ENCODE measurements at regions not wholly inside any gene's neighbourhood (a gene's known extent, or its start where the extent isn't known, plus 50 kb on each side); places are given as distances from the start of the nearest gene placed in this dataset.
"Not testable (repeated sequence)": the region's sequence is repeated elsewhere in the genome, so short reads cannot be mapped to it uniquely, and the experiment has no call there.

DNA sequence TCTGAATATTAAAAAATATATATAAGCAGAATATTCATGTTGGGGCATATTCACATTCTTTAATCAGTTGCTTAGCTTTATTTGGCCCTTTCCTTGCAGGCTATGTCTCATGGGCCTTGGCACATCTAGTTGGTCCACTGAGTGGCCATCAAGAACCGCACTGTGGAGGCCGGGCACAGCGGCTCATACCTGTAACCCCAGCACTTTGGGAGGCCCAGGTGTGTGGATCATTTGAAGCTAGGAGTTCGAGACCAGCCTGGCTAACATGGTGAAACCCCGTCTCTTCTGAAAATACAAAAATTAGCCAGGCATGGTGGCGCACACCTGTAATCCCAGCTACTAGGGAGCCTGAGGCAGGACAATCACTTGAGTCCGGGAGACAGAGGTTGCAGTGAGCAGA, 127.6 kb upstream of the TANK start:
- DNase-seq = no peak

DNA sequence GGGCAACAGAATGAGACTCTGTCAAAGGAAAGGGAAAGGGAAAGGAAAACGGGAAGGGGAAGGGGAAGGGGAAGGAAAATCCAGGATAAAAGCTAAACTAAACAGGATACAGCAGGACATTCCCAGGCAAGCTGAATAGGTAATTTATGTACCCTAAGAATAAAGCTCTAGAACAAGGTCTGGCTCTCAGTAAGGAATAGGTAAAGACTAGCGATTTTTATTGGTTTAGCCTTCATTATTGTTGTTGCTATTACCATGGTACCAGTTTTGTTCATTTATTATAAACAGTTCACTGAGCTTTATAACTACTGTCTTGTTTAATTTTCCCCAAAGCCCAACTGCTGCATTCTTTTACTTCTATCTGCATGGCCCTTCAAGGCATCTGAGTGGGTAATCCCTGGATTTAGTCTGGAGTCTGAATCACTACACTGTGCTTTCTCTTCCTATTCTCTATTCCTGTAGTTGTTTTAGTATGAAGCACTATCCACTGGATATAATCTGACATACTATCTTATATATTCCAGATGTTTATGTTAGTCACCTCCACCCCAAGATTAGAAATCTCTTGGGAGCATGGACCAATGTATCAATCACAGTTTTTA, 127.1 kb upstream of the TANK start:
- DNase-seq = no peak

DNA sequence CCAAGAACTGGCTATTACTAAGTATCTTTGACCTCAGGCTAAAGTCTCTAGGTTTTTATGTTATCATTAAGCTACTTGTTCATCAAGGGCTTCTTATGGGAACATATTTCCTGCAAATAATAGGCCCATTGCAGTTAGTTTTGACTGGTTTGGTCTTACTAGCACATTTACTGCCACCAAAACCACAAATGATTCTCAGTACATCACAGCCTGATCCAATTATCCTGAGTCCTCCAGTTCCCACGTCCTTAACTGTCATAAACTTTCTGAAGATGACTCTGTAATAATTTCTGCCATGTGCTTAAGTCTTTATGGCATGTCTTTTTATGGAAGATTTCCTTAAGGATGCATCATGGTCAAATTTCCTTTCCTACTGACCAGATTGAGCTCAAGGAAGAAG, 123.3 kb upstream of the TANK start:
- no peak for DNase-seq

DNA sequence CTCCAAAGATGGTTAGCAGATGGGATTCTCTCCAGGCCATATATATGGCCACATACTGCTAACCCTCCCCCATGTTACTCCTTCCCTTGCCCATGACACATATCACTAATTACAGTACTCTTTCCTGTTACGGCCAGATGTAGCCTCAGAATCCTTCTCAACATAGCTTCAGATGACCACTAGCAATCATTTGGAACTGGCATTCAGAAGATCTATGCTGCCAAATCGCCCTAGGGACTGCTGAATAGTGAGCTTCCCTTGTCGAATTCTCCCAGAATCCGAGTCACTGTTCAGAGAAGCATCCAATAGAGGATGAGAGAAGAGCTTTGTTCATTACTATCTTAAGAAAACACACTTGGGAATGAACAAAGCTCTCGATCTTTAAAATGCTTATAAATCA, 121.2 kb upstream of the TANK start:
- no peak for DNase-seq

DNA sequence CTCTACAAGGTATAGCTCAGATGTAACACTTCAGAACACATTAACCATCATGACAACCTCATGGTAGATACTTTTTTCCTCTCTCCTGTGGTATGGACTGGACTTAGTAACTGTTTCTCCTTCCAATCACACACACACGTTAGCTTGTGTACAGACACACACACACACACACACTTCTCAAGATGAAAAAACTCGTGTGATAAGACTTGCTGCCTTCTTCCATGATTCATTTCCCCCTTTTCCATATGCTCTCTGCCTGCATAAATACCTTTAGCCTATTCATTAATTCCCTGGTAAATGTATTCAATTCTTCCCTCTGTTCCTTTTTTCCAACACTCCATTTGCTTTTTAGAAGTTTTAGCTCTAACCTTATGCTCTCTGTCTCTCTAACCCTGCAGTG, 118.9 kb upstream of the TANK start:
- no peak for DNase-seq

DNA sequence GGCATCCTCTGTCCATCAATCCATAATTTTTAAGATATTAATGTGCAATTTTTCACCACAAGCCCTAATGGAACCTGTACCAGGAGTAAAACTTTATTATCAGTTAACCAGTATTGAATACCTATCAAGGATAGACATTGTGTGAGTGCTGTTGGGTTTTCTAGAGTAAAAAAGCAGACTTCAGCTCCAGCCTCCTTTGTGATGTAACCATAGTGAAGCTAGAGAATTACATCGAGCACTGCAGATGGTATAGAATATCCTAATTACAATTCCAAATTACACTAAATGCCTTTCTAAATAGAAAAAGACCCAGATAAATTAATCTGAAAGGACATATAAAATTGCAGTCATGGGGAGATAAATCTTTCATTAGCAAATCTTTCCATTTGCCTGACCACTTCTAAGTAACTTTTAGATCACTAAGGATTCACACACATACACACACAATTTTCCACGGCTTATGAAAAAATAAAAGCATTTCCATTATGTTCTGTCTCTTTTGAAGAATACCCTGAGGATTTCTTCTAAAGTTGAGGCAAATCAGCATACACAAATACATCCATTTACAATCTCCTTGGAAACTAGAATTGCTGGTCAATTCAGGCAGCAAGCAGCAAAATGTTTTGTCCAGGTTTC, 117.1 kb upstream of the TANK start:
- DNase-seq = no peak

DNA sequence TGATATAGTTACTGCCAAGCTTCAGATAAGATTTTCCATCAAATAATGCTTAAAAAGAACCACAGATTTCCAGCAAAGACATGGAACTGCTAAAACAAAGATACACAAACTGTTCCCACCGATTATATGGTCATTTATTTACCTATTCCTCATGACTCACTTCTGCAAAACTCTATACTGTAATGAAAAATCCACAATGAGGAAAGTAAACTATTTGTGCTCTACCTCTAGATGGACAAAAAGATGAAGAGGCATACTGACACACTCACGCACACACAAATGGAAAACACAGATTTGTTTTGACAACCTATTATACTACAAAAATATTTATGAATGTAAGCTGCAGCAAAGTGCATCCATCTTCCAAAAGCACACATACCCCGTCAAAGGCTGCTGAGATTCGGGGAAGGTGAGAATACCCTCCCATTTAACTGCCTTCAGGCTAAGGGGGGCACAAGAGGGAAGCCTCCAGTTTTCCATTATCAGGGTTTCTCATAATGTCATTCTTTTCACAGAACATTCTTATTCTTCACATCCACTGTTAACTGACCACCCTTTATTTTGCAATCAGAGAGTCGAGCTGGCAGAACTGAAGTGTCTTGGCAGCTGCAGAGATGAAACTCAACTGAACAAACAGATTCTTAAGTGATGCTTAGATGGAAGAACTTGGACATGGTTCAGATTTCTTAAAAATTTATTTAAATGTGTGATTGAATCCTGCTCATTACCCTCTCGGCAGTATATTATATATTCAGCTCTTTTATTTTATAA, 115.9 kb upstream of the TANK start:
- DNase-seq = no peak

DNA sequence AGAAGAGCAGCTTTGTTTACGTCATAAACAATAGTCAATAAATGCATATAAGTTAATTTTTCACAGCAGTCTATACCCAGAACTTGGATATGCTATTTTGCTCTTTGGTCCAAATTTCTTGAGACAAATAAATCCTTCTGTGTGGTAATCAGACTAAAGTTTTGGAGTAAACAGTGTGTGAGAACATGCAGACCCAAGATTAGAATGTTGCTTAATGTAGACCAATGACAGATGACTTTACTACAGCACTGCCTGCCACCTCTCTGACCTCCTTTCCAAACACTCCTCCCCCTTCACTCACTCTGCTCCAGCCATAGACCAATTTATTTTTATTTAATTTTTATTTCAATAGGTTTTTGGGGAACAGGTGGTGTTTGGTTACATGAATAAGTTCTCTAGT, 115.3 kb upstream of the TANK start:
- no peak for DNase-seq

DNA sequence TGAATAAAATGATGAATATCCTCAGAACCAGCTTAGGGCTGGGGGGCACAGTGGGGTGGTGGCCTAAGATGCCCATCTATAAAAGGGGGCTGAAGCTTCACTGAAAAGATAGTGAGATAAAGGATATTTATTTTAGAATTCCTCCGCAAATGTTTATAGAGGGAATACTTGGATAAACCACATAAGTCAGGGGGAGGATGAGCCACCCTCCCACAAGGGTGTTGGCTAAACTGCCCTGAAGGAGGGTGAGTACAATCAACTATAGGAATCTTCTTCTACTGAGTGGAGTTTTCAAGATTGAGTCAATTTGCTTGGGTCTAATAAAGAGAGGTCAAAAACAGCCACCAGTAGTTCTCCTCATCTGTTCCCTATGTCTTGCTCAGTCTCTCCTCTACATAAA, 114.5 kb upstream of the TANK start:
- DNase-seq = no peak

DNA sequence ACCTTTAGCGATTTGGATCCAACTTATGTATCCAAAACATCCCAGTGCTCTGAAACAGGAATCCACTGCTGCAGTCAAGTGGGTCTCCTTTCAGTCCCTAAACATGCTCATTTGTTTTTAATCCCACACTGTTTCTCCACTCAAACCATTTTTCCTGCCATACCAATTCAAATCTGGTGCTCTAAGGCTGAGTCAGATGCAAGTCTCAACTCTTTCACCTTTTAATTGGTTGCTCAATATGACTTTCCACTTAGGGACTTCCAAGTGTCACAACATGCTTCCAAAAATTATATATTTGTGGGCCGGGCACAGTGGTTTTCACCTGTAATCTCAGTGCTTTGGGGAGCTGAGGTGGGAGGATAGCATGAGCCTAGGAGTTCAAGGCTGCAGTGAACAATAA, 113.4 kb upstream of the TANK start:
- no peak for DNase-seq

DNA sequence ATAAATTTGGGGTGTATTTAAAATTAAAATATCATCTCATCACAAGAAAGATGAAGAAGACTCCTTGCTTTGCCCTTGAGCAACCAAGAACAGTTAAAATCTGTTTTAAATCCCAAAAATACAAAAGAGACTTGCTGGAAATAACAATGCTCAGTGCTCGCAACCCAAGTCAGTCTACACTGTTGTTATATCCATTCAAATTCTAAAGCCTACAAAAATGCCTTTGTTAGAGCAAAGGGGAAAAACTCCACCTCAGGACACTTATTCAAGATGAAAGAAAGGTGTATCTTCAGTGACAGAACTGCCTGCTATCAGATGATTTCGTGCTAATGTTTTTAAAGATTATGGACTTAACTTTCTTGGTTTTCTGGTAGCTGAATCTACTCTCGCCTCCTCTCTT, 111.9 kb upstream of the TANK start:
- no peak for DNase-seq

DNA sequence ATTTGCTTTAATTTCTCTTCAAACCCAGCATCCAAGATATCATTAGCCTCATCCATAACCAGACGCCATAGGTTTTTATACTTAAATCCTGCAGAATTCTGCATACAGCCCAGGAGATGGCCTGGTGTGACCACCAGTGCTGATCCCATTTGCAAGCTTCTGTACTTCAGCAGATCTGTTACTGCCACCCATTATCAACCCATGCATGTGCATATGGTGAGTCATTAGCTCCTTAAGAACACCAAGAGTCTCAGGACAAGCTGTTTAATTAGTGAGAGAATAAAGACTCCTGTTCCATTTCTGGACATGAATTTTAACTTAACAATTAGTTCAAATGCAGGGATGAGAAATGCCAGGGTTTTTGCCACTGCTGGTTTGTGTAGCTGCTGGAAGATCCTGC, 110.7 kb upstream of the TANK start:
- no peak for DNase-seq

DNA sequence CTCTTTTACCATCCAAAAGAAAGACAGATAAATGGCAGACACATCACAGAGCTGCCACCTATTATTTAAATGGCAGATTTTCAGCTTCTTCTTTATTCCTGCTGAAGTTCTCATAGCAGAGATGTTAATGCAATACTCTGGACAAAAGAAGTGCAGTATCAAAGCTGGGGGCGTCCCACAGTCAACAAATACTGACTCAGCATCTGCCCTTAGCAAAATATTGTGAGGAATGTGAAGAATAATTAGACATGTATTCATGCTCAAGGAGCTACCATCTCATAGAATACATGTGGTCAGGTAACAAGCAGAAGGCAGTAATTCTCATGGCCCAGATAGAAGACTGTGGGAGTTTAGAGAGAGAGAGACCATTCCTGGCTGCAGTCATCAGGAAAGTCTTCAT, 108.0 kb upstream of the TANK start:
- DNase-seq = no peak

DNA sequence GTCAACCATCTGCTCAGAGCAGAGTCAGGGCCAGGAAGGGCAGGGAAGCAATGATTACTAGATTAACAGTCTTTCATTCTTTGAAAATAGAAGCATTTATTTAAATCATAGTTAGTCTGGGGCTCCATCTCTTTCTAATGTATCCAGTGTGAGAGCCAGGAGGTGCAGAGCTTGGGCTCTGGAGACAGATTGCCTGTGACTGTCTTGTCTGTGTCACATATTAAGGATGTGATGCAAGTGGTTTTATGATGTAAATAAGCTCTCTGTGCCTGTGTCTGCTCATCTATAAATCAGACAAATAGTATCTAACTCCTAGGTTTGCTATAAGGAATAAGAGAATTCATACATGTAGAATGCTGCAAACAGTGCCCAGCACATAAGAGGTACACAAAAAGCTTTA, 104.9 kb upstream of the TANK start:
- DNase-seq = no peak

DNA sequence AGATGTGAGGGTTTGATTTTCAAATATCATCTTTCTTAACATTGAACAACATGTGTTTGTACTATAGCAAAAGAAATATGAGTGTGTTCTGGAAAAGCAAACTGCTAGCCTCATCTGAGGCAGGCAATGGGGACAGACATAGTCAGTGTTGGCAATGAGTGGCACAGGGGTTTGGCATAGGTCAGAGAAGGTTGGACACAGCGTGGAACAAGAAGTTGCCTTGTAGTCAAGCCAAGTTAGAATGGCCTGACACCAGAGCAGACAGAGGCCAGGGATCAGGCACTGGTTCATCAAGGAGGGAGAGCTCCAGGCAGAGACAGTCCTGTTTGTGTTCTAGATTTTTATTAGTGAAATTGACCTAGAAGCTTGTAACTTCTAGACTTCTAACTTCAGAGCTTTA, 100.8 kb upstream of the TANK start:
- no peak for DNase-seq

DNA sequence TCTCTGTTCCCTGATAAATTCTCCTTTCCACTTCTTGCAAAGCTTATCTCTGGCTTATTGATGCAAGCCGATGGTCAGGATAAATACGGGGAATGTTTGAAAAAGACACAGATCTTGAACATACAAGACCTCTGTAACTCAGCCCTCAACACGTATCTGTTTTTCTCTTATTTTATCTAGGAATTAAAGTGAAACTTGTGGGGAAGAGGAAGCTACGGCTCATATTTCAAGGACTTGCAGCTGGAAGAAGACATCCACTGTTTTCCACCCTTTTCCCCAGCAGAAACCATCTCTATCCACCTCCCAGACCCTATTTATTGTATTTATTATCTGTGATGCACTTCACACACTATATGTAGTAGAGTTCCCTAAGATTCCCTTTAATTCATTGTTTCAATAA, 98.4 kb upstream of the TANK start:
- DNase-seq = no peak

DNA sequence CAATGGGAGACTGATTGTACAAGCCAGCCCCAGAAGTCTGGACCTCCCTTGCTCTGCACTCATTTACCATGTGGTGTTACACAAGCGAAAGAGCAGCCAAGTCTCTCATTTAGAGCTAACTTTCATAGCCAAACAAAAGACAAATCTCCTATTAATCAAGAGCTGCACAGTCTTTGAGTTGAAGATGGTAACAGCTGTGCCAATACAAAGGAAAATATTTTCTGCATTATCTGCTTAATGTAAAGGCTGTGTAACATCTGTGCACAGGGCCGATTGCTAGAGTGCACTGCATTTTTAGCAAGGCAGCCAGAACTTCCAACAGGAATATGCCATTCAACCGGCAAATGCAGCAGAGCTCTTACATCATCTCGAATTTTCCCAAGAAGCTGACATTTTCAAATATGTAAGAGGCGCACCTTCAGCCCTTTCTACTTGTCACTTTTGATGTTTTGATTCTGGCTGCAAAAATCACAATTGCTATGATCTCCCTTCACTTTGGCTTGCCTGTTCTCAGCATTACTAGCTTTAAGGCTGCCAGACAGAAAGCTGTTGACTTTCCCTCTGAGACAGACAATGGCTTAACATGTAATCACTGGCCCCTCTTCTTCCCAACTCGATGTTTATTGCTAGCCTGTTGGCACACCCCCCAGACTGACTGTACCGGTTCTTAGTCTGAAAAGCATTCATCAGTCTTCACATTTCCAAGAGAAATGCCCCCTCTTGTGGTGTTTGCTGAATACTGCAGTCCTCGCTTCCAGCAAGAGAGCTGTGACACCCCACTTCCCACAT, 96.9 kb upstream of the TANK start:
- DNase-seq = peak; percentile 38

DNA sequence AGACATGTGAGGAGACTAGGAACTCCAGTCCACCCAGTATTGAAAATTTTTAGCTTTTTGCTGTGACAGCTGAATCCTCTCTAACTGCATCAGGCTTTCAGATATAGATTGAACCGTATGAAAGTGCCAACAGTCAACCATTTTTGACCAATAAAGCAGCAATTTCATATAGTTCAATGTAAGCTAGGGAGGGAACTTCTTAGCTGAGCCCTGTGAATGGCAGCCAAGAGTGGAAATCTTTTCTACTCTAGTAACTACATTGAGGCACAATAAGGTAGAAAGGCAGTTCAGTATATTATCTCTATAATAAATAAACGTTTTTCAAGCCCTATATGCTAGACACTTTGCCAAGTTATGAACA, 96.3 kb upstream of the TANK start:
- DNase-seq = no peak

DNA sequence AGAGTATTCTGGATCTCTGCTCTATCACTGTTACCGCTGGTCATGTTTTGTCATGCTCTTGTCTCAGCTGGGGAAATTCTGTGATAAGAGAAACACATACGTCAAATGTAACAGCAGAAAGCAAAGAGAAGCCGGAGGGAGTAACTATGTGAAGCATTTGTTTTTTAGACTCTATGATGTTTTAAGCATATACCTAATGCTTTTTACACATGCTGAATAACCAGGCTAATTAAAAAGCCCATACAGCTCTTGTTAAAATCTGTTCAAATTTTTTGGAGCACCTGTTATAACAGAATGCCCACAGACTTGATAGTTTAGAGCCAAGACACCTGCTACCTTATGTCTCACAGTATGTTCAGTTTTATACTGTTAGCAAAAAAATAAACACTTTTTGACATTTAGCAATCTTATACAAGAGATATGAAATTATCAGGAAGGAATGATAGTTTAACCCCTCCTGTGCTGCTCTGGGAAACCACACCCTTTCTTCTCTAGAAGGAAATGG, 92.3 kb upstream of the TANK start:
- DNase-seq = no peak

DNA sequence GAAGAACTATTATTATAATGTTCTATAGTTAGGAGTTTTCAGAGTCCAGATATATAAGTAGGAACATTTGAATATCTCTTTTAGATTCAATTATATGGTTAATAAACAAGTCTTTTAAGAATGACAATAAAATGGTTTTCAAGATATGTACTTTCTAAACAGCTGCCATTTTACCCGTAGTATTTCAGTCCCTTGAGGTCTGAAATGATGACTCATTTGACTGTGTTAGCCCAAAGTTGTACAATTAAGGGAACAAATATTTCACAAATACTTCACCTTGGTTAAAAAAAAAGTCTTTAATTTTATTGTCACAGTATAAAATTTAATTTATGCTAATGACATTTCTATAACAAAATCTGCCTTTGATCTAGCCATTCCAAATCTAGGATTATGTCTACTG, 91.6 kb upstream of the TANK start:
- no peak for DNase-seq

DNA sequence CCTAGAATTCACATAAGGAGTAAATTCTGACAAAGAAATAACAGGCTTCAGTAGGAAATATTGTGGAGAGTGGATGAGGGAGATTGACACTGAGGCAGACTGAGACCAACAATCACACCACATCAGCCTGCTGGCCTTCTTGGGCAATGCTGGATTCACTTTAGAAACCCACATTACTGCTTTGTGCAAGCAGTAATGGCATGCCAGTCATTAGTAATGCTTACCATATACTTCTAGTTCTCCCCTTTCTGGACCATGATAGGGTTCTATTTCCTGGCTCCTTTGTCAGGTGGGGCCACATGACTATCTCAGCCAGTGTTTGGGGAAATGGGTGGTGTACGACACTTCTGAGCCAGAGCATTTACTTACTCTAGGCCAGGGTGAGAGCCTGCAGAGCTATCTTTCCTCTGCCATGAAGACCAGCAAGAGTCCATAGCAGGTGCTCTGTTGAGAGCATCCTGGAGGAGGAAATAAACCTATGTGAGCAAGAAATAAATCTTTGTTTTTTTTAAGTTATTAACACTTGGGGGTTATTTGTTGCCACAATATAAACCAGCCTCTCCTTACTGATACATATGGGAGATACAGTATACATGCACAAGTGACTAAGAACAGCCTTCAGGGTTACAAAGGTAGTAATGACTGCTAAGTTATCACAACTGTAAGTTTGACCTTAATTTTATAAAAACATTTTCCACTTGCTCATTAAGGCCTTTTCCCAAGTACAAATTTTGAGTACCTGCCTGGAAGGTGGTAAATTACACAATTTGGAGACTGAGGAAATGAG, 89.3 kb upstream of the TANK start:
- no peak for DNase-seq

DNA sequence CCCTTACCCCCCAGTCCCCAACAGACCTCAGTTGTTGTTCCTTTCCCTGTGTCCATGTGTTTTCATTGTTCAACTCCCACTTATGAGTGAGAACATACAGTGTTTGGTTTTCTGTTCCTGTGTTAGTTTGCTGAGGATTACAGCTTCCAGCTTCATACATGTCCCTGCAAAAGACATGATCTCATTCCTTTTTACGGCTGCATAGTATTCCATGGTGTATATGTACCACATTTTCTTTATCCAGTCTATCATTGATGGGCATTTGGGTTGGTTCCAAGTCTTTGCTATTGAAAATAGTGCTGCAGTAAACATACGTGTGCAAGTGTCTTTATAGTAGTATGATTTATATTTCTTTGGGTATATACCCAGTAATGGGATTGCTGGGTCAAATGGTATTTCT, 87.8 kb upstream of the TANK start:
- not testable (repeated sequence) for DNase-seq

DNA sequence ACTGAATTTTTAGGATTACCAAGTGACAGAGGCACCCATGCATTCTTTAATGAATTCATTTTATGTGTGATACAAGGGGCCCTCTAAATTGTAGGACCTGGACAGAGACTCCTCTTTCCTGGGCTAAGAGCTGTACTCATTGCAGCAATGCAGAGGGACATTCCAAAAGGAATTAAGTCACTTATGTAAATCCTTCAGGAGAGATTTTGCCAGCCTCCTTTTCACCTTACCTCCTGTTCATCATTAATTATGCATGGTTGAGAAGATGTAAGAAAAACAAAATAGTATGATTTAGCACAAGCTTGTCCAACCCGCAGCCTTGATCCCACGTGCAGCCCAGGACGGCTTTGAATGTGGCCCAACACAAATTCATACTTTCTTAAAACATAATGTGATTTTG, 84.5 kb upstream of the TANK start:
- DNase-seq = no peak

Measured in NCI-H526 treated with DMSO at 0.1 percent for 48 hours (cell line).